Right lobe of liver (tissue), 6 donors: ENCODE measurements at regions not wholly inside any gene's neighbourhood (a gene's known extent, or its start where the extent isn't known, plus 50 kb on each side); places are given as distances from the start of the nearest gene placed in this dataset.

Source experiments
- ATAC-seq, 4 donors: fragments of 200-7000 bp; cut with Tn5 transposase; one replicate each; pipeline ENCODE4 v1.9.1; 2020; ENCODE audit warnings: mild to moderate bottlenecking in 4 of 4, moderate library complexity in 4 of 4
- DNase-seq, 3 donors: peaks; one replicate each; pipeline ENCODE4 v3.0.0-alpha.2; 2020
- H3K27ac ChIP-seq, 3 donors: fragments of 200-600 bp; one replicate each; pipeline ENCODE4 v1.8.0; 2022
- H3K27me3 ChIP-seq, 2 donors: fragments of 200-600 bp; one replicate each; pipeline ENCODE4 v1.8.0; 2022
- H3K36me3 ChIP-seq, 4 donors: fragments of 200-600 bp; sonication (generic) in 1 of 4; one replicate each; pipeline versions ENCODE4 v1.5.1 to v1.8.0; 2017 to 2022; ENCODE audit warnings: control low read depth in 1 of 4
- H3K4me1 ChIP-seq, 4 donors: fragments of 200-600 bp; sonication (generic) in 1 of 4; one replicate each; pipeline versions ENCODE4 v1.5.1 to v1.8.0; 2017 to 2022; ENCODE audit warnings: control low read depth in 1 of 4
- H3K4me3 ChIP-seq, 3 donors: fragments of 200-600 bp; one replicate each; pipeline ENCODE4 v1.8.0; 2022
- H3K9me3 ChIP-seq, 4 donors: fragments of 200-600 bp; sonication (generic) in 1 of 4; one replicate each; pipeline versions ENCODE4 v1.5.1 to v1.8.0; 2017 to 2022; ENCODE audit warnings: control low read depth in 1 of 4
- CTCF ChIP-seq, 4 donors: fragments of 200-600 bp in 3 of 4; fragments of 450-650 bp in 1 of 4; IDR thresholded peaks; one replicate each; pipeline versions ENCODE4 v1.5.1 to v1.8.0; 2016 to 2022; ENCODE audit warnings: antibody characterized with exemption in 4 of 4, mild to moderate bottlenecking in 2 of 4
- POLR2A ChIP-seq: fragments of 450-650 bp; IDR thresholded peaks from one replicate; pipeline ENCODE4 v1.6.1; 2017; ENCODE audit warnings: antibody characterized with exemption, mild to moderate bottlenecking
- WGBS: methylation state at CpG from one replicate; pipeline ENCODE4 v1.1.6; 2018; ENCODE audit warnings: low coverage, low lambda C conversion rate; ENCODE audit not compliant: insufficient coverage; ENCODE audit errors: missing lambda C conversion rate; 5-methylcytosine and 5-hydroxymethylcytosine counted together
- intact Hi-C, 2 donors: fragments of 100-400 bp; cut with DNase I; formaldehyde crosslinking; loops; one replicate each; pipeline versions ENCODE4 v1.11.2 to v1.14.1; 2022
- donor health status: DM: no; HTN: yes; CAD: no.
- donor health status: DM: no; HTN: no; CAD: no.
- donor health status: DM: no; HTN: no; CAD: no.
- donor health status: DM: no; HTN: yes; CAD: no.
- donor health status: DM: no; HTN: yes; CAD: no.

- Histone ChIP-seq H3K4me3 (no peak overlapping the region), H3K4me1 (no peaks in the 10 kb centered on the region), H3K27me3 (peaks cover 0 to 2% of the 10 kb centered on the region in 2 donors), H3K27ac (no peak overlapping the region), H3K9me3 (no peaks in the 10 kb centered on the region), H3K36me3 (no peaks in the 10 kb centered on the region)
- WGBS: 49% methylated on average over 6 of the region's 6 CpGs
- intact Hi-C loops: no loop called here
- DNase-seq: no peak
- TF ChIP-seq CTCF (IDR thresholded peaks at IDR 0.05): no peak
- no peak for TF ChIP-seq POLR2A
- no peak for ATAC-seq
These were observed 149.6 kb downstream of the SOX9 start for GRCh38 chr17:72270273-72270924.

GRCh38 chr17:72271603-72272002 lies 150.8 kb downstream of the SOX9 start:
- no peak overlapping the region for H3K27ac ChIP-seq

GRCh38 chr17:72273289-72274056 lies 152.7 kb downstream of the SOX9 start:
- WGBS: 39% methylated on average over 6 of the region's 10 CpGs
- Histone ChIP-seq H3K36me3 (no peaks in the 10 kb centered on the region), H3K27ac (no peak overlapping the region), H3K4me1 (no peaks in the 10 kb centered on the region), H3K9me3 (no peaks in the 10 kb centered on the region), H3K4me3 (no peak overlapping the region), H3K27me3 (peaks cover 0 to 2% of the 10 kb centered on the region in 2 donors)
- ATAC-seq (no peak), DNase-seq (no peak)
- intact Hi-C loops: no loop called here
- TF ChIP-seq CTCF (IDR thresholded peaks at IDR 0.05) (no peak), POLR2A (no peak)

More at GRCh38 chr17:72271603-72272002, 150.8 kb downstream of the SOX9 start:
- no CpG with 5 or more reads among the region's 1 CpG for WGBS
- Histone ChIP-seq H3K27me3 (peaks cover 0 to 2% of the 10 kb centered on the region in 2 donors), H3K9me3 (no peaks in the 10 kb centered on the region), H3K4me1 (no peaks in the 10 kb centered on the region), H3K4me3 (no peak overlapping the region), H3K36me3 (no peaks in the 10 kb centered on the region)
- TF ChIP-seq CTCF (IDR thresholded peaks at IDR 0.05) (no peak), POLR2A (no peak)
- ATAC-seq (no peak), DNase-seq (no peak)
- intact Hi-C loops: no loop called here

GRCh38 chr17:72274614-72275013 lies 153.8 kb downstream of the SOX9 start:
- DNase-seq (no peak), ATAC-seq (no peak)
- TF ChIP-seq POLR2A (no peak), CTCF (IDR thresholded peaks at IDR 0.05) (no peak)
- H3K27ac ChIP-seq: no peak overlapping the region
- H3K36me3 ChIP-seq: no peaks in the 10 kb centered on the region
- H3K9me3 ChIP-seq: no peaks in the 10 kb centered on the region
- peaks cover 0 to 2% of the 10 kb centered on the region in 2 donors for H3K27me3 ChIP-seq
- no peak overlapping the region for H3K4me3 ChIP-seq
- 73% methylated on average over 1 of the region's 2 CpGs for WGBS
- intact Hi-C loops: no loop called here
- no peaks in the 10 kb centered on the region for H3K4me1 ChIP-seq
